ENCODE measurements at regions not wholly inside any gene's neighbourhood (a gene's known extent, or its start where the extent isn't known, plus 50 kb on each side); places are given as distances from the start of the nearest gene placed in this dataset.
"Not testable (repeated sequence)": the region's sequence is repeated elsewhere in the genome, so short reads cannot be mapped to it uniquely, and the experiment has no call there.

- peak; percentile 57 for DNase-seq (ENCODE audit: low spot score)
Observed at GRCh38 chr5:28807195-28807729, 1768.9 kb upstream of the CDH9 start.

DNA sequence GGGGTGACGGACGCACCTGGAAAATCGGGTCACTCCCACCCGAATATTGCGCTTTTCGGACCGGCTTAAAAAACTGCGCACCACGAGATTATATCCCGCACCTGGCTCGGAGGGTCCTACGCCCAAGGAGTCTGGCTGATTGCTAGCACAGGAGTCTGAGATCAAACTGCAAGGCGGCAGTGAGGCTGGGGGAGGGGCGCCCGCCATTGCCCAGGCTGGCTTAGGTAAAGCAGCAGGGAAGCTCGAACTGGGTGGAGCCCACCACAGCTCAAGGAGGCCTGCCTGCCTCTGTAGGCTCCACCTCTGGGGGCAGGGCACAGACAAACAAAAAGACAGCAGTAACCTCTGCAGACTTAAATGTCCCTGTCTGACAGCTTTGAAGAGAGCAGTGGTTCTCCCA lies 1760.6 kb upstream of the CDH9 start:
- not testable (repeated sequence) for DNase-seq (ENCODE audit: low spot score)

DNA sequence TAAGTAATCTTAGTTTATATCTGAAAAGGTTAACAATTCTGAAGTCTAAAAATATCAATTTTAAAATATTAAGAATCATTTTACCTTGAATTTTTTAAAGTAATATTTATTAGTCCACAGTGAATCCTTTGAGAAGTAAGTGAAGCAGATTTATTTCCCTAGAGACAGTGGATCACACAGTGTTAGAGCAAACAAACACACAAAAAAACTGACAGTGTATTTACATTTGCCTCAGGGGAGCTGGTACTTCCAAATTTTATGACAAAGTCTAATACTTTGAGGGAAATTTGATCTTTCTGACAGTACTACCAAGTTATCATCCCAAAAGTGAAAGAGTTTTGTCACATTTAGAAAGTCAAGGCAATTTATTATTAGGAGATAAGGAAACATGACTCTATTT lies 1750.6 kb upstream of the CDH9 start:
- no peak for DNase-seq (ENCODE audit: low spot score)

DNA sequence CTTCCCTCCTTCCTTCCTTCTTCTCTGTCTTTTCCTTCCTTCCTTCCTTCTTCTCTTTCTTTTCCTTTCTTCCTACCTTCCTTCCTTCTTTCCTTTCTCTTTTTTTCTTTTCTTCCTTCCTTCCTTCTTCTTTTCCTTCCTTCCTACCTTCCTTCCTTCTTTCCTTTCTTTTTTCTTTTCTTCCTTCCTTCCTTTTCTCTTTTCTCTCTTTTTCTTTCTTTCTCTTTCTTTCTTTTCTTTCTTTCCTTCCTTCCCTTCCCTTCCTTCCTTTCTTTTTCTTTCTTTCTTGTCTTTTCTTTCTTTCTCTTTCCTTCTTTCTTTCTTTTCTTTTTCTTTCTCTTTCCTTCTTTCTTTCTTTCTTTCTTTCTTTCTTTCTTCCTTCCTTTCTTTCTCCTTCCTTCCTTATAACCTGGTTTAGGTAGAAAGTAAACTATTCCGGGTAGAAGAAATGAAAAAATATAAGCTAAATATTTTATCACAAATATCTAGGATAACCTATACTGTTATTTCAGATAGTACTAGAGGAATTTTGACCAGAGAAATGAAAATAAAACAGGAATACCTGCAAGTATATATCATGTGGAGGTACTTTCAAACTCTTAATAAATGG lies 1741.8 kb upstream of the CDH9 start:
- DNase-seq (ENCODE audit: low spot score): no peak

DNA sequence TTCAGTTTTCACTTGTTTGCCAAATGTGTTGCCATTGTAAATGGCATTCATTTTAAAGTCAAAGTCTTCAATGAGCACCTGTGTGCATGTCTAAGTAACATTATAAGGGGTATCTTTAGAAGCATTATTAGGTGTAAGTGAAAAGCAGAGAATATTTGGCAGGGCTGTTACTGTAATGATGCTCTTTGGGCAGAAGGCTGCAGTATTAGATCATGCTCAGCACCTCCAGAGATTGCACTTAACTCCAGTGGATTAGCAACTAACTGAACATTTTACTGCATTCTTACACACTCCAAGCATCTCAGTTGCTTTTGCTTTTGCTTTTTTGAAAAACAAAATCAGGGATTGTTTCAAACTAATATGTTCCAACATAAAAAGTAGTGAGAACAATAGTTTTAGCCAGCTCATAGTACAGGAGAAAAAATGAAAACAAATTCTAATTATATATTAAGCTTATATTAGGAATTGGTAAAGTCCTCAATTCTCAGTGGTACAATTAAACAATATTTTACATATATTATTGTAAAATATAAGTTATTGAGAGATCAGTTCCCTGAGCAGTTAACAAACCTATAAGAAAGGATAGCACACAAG lies 1740.9 kb upstream of the CDH9 start:
- peak; percentile 40 for DNase-seq (ENCODE audit: low spot score)

- no peak for DNase-seq (ENCODE audit: low spot score)
Observed at GRCh38 chr5:28770307-28770706, 1731.9 kb upstream of the CDH9 start.

DNA sequence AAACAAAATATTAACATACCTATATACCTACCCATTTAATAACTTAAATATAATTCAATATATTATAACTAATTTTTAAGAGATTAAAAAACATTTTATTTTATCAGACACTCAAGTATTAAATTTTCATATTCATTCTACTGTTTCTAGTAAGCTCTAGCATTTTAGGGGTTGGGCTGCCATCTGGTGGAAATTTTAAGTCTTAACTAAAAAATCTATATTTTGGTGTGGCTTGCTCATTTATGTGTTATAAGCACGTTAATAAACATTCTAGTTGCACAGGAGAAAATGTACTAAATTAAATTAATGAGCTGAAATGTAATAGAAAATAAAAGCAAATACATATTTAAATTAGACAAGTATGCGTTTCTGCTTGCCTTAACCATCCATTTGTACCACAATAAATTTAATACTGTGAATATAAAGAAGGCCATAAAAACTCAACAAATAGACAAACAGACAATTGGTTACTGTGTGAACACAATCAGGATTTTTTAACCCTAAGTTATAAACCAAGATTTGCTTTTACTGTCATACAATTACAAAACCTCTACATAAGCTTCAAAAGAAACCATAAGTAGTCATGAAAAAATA lies 1728.3 kb upstream of the CDH9 start:
- peak; percentile 40 for DNase-seq (ENCODE audit: low spot score)

GRCh38 chr5:28751396-28751795 lies 1713.0 kb upstream of the CDH9 start:
- DNase-seq (ENCODE audit: low spot score): no peak

- no peak for DNase-seq (ENCODE audit: low spot score)
Observed at GRCh38 chr5:28750251-28750650, 1711.9 kb upstream of the CDH9 start.

DNA sequence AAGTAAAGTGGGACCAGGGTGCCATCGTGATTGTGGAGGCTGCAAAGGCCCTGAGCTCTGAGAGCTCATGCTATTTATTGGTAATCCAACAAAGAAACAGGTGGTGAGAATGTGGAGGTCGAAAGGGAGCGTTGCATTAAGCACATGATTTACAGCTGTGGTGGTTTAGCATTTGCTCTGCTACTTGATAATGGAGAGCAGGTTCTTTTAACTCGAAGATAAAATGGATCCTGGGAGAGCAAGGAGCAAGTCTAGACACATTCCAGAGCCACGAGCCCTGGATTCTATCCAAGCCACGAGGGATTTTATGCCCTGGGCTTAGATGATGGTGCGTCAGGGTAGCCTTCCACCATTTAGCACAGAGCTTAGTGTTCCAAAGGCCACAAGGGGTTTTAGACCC lies 1710.1 kb upstream of the CDH9 start:
- DNase-seq (ENCODE audit: low spot score): no peak

- no peak for DNase-seq (ENCODE audit: low spot score)
Observed at GRCh38 chr5:28743716-28744110, 1705.3 kb upstream of the CDH9 start.

- DNase-seq (ENCODE audit: low spot score): peak; percentile 17
Observed at GRCh38 chr5:28743025-28743715, 1704.8 kb upstream of the CDH9 start.

GRCh38 chr5:28737682-28738081 lies 1699.3 kb upstream of the CDH9 start:
- no peak for DNase-seq (ENCODE audit: low spot score)

GRCh38 chr5:28737222-28737621 lies 1698.8 kb upstream of the CDH9 start:
- DNase-seq (ENCODE audit: low spot score): no peak

DNA sequence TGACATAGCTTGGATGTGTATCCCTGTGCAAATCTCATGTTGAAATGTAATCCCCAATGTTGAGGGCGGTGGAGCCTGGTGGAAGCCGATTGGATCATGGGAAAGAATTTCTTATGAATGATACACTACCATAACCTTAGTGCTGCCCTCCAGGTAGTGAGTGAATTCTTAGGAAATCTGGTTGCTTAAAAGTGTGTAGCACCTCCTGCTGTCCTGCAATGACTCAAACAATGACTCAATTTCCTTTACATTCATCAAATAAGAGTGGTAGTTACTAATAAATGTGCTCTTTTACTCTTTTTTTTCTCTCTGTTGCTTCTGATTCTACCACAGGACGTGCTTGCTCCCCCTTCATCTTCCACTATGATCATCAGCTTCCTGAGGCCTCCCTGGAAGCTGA lies 1696.0 kb upstream of the CDH9 start:
- peak; percentile 10 for DNase-seq (ENCODE audit: low spot score)

GRCh38 chr5:28729067-28729466 lies 1690.7 kb upstream of the CDH9 start:
- no peak for DNase-seq (ENCODE audit: low spot score)

GRCh38 chr5:28726815-28727214 lies 1688.4 kb upstream of the CDH9 start:
- DNase-seq (ENCODE audit: low spot score): no peak

DNA sequence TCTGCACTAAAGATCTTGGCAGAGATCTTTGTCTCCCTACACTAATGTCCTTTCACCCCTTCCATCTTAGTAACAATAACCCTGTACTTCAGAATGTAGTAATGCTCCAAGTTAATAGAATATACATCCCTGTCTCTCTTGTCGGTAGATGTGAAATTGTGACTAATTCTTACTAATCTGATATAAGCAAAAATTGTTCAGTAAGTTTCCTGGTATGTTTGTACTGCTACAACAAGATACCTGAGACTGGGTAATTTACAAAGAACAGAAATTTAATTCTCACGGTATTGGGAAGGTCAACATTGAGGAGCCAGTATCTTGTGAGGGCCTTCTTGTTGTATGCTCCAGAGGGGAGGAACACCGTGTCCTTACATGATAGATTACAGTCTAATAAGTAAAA lies 1686.6 kb upstream of the CDH9 start:
- no peak for DNase-seq (ENCODE audit: low spot score)

DNA sequence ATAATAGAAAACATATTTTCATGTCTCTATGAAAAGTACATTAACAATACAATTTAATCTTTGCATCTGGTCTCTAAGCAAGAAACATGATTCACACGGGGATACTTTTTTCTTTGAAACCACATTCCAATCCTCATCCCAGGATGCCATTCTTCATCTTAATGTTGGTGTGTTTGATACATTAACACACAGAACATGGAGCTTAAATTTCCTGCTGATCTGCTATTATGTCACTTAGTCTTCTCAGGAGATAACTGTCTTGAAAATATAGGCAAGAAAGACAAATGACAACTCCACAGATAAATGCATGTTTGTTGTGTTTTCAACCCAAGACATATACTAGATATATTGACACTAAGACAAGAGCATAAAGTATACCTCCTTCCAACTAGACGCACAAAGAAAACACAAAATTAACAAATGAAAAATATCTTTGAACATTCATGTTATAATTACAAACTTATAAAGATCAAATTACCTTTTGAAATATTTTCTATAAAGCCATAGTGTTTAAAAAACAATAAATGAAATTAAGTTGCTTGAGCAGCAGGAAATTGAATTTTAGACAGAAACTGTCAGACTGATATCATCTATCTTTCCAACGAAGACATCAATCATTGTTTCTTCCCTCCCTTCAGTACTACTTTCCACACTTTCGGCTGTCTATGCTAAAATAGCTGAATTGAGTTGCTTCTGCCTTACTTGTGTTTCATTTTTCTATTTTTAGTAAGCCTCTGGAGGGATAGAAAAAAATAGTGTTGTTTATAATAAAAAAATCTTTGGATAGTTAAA lies 1676.7 kb upstream of the CDH9 start:
- DNase-seq (ENCODE audit: low spot score): no peak

GRCh38 chr5:28710360-28710759 lies 1672.0 kb upstream of the CDH9 start:
- DNase-seq (ENCODE audit: low spot score): peak; percentile 2

DNA sequence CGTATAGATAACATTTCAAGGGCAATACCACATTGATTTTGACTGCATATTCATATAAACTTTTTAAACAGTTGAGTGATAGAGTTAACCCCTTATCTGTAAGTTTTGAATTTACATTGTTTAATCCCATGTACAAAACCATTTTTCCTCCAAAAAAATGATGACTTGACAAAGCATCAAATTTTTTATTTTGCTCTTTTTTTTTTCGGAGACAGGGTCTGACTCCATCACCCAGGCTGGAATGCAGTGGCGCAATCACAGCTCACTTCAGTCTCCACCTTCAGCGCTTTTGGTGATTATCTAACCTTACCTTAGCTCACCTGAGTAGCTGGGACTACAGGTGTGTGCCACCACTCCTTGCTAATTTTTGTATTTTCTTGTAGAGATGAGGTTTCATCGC lies 1670.1 kb upstream of the CDH9 start:
- DNase-seq (ENCODE audit: low spot score): no peak

GRCh38 chr5:28707706-28708105 lies 1669.3 kb upstream of the CDH9 start:
- DNase-seq (ENCODE audit: low spot score): no peak

Data from A172 (cell line).